Body of pancreas (tissue), 4 donors: ENCODE measurements at regions not wholly inside any gene's neighbourhood (a gene's known extent, or its start where the extent isn't known, plus 50 kb on each side); places are given as distances from the start of the nearest gene placed in this dataset.

Experiments used
- POLR2A ChIP-seq, 3 donors: fragments of 450-650 bp; IDR thresholded peaks; one replicate each; pipeline ENCODE4 v1.6.1; 2016; ENCODE audit warnings: antibody characterized with exemption in 3 of 3, mild to moderate bottlenecking in 2 of 3
- TF ChIP-seq, protein P1 (sequence below), 7 experiments: fragments of 450-650 bp in 4 of 7; fragments of 200-600 bp in 3 of 7; sonication (generic) in 3 of 7; IDR thresholded peaks; one replicate each; pipeline ENCODE4 v1.5.1; 2016 to 2019; ENCODE audit warnings: antibody characterized with exemption in 7 of 7

DNA sequence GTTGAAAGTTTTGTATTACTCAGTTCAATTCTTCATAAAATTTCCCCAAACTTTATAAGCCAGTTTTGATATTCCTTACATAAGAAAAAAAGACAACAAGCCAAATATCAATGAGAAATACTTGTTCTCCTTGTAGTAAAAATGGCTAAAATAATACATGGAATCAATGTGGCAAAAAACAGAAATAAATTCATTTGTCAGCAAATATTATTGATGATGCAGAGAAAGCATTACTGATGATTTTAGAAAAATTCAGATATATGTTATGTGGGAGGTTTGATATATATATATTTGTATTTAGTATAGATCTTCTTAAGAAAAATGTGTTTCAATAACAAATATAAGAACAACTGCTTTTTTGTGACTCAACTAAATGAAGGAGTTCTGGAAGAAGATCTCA is 127.0 kb upstream of the PUM3 start:
- TF ChIP-seq, protein P1, sequence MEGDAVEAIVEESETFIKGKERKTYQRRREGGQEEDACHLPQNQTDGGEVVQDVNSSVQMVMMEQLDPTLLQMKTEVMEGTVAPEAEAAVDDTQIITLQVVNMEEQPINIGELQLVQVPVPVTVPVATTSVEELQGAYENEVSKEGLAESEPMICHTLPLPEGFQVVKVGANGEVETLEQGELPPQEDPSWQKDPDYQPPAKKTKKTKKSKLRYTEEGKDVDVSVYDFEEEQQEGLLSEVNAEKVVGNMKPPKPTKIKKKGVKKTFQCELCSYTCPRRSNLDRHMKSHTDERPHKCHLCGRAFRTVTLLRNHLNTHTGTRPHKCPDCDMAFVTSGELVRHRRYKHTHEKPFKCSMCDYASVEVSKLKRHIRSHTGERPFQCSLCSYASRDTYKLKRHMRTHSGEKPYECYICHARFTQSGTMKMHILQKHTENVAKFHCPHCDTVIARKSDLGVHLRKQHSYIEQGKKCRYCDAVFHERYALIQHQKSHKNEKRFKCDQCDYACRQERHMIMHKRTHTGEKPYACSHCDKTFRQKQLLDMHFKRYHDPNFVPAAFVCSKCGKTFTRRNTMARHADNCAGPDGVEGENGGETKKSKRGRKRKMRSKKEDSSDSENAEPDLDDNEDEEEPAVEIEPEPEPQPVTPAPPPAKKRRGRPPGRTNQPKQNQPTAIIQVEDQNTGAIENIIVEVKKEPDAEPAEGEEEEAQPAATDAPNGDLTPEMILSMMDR (IDR thresholded peaks at IDR 0.05): no peak
- no peak for TF ChIP-seq POLR2A (IDR thresholded peaks at IDR 0.05)
